HG03460 (cell line): ENCODE measurements at regions not wholly inside any gene's neighbourhood (a gene's known extent, or its start where the extent isn't known, plus 50 kb on each side); places are given as distances from the start of the nearest gene placed in this dataset.

Experiments used
- ATAC-seq: cut with Tn5 transposase; IDR thresholded peaks from one replicate; pipeline ENCODE4 v1.9.1; 2021; ENCODE audit not compliant: unreplicated experiment

DNA sequence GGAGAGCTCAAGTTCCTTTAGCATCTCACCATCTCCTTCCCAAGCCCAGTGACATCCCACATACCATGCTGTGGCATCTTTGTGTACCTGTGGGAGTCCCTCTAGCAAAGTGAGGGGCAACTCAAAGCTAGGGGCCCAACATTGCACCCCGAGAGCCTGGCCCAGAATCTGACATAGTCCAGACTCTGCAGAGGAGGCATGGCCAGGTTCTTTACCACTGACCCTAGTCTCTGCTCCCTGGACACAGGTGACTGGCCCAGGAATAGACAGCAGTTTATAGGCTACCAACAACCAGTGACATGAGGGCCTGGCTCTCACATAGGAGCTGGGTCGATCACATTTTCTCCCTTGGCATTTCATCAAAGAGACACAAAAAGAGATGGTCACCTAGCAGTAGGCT is 444.0 kb upstream of the ZMIZ1 start:
- ATAC-seq = no peak

- no peak for ATAC-seq
These were observed 442.3 kb upstream of the ZMIZ1 start for GRCh38 chr10:78626471-78626870.

DNA sequence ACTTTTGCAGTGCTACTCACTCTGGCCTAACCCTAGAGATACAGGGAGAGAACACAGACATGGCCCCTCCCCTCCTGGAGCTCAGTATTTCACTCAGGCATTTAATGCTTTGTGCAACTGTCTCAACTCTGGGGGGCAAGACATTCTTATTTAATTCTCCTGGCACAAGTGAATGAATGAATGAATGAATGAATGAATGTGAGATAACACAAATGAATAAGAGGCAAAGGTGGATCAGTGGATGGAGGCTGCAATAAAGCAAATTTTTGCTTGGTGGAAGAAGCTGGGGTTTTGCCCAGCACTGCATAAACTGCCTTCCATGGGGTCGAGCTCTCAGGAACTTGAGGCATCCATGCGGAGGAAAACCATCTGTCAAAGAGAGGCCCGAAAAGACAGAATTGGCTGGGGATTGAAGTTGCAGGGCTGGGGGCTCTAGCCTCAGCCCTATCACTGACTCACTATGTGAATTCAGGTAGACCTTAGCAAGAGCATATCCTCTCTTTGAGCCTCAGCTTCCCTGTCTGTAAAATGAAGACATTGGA is 441.4 kb upstream of the ZMIZ1 start:
- ATAC-seq = no peak

DNA sequence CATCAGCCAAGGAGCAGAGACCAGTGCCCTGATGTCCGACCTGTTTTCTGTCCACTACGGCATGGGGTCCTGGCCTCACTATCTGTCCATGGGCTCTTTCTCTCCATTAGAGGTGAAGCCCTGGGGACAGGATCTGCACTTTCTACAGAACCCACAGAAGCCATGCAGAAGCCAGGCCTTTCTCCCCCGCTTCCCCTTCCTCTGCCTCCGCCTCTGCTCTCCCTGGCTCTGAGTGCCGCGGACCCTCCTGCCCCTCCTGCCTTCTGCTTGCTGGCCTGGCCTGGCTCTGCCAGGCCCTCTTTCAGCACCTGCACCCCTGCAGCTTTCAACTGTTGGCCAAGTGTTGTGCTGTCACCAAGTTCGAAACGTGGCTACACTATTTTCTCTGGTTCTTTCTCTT is 439.8 kb upstream of the ZMIZ1 start:
- no peak for ATAC-seq

DNA sequence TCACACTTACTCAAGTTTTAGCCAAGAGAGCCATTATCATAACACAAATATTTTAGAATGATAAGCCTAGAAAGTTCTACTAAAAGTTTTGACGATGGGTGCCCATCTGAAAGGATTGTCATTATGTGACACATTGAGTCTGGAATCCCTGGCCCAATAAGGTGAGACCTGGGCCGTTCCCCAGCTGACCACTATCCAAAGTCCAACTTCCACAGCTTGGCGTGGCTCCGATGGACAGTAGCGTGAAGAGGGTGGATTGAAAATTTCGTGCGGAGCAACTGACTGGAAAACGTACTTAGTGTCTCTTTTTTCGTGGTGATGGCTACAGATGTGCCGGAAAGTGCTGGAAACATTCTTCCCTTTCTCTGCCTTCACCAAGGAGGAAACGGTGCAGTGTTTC is 439.0 kb upstream of the ZMIZ1 start:
- ATAC-seq = no peak

- no peak for ATAC-seq
These were observed 437.6 kb upstream of the ZMIZ1 start for GRCh38 chr10:78630944-78631838.

GRCh38 chr10:78634389-78634815 is 434.4 kb upstream of the ZMIZ1 start:
- ATAC-seq = no peak

DNA sequence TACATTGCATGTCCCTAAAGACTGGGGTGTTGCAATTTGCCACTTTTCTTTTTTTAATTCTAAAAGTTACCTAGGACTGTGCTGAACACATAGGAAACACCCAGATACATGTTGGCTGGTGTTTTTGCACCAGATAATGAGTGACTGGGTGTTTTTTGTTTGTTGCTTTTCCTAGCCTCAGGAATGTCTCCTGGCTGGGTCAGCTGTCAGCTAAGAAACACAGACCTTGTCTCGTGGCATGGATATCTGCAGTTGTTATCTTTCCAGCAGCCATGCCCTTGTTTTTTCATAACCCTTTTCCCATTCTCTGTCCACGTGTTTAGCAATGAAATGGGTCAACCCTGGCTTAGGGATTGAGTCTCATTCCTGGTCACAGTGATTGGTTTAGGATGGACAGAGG is 433.9 kb upstream of the ZMIZ1 start:
- ATAC-seq = no peak

GRCh38 chr10:78639629-78640028 is 429.1 kb upstream of the ZMIZ1 start:
- ATAC-seq = no peak

- no peak for ATAC-seq
These were observed 427.8 kb upstream of the ZMIZ1 start for GRCh38 chr10:78640796-78641636.

DNA sequence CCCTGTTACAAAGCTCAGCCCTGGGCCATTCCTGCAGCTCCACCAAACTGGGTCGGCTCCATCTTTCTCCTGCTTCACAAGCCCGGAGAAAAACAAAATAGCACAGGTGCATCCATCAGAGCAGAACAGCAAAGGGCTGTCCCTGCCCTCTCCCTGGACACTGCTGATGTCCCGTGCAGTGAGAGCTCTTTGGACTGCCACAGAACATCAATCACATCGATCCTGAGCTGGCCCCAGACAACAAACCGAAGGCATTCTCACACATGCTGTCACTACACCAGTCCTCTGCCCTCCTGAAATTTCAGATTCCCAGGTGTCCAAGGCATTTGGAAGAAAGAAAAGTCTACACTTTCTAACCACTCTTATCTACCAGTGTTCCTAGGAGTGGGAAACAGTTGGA is 427.1 kb upstream of the ZMIZ1 start:
- no peak for ATAC-seq

- no peak for ATAC-seq
These were observed 426.4 kb upstream of the ZMIZ1 start for GRCh38 chr10:78642269-78642816.

GRCh38 chr10:78643513-78643912 is 425.3 kb upstream of the ZMIZ1 start:
- ATAC-seq = no peak

DNA sequence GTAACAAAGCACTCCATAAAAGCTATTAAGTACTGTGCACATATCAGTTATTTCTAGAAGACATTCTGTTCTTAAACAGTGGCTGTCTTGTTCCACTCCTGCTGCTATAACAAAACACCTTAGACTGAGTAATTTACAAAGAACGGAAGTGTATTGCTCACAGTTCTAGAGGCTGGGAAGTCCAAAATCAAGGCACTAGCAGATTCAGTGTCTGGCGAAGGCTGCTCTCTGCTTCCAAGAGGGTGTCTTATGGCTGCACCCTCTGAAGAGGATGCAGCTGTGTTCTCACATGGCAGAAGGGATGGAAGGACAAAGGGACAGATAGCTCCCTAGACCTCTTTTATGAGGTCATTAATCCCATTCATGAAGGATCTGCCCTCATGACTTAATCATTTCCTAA is 424.2 kb upstream of the ZMIZ1 start:
- ATAC-seq = no peak

DNA sequence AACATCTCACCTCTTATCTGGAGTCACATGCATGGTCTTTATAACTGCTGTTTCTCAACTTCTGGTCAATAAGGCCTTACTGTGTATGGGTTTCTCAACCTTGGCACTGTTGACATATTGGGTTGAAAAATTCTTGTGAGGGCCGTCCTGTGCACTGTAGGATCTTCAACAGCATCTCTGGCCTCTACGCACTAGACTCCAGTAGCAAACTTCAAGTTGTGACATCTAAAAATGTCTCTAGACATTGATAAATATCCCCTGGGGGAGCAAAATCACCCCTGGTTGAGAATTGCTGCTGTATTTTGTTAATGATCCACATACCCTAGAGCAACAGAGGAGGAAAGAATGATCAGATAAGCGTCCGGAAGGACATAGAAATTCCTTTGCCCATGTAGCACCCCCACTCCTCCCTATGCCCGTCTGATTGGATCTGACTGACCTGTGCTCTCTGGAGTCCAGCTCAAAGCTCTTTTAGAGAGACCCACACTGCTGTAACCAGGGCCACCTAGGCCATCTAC is 423.5 kb upstream of the ZMIZ1 start:
- ATAC-seq = no peak

DNA sequence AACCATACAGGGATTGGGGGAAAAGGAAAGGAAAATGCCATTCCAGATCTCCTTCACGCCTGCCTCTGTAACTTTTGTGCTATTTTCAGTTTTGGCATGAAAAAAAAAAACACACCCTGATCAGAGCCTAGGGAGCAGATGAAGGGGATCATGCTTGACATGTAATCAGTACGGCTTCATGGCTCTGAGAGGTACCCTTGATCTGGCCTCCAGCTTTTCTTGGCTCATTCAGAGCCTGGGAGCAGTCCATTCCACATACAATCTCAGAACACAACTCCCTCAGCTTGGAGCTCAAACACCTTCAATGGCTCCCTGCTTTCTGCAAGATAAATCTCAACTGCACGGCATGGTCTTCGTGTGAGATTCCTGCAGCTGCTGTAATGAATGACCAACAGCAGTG is 422.8 kb upstream of the ZMIZ1 start:
- no peak for ATAC-seq

GRCh38 chr10:78648256-78648860 is 420.4 kb upstream of the ZMIZ1 start:
- no peak for ATAC-seq

DNA sequence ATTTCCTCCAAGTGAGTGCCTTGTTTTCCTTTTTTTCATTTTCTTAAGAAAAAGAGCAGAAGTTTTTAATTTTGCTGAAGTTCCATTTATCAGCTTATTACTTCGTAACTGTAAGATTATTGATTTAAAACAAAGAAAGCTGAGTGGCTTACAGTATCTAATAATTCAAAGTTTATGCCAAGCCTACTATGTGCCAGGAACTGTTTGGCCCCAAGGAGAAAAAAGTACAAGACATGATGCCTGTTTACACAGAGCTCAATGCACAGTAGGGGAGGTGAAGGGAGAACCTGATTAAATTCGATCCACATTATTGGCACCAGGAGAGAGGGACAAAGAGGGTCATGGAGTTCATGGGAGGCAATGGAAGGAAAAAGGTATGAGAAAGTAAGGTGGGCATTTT is 419.3 kb upstream of the ZMIZ1 start:
- ATAC-seq = no peak

- ATAC-seq = no peak
These were observed 418.6 kb upstream of the ZMIZ1 start for GRCh38 chr10:78650122-78650521.

DNA sequence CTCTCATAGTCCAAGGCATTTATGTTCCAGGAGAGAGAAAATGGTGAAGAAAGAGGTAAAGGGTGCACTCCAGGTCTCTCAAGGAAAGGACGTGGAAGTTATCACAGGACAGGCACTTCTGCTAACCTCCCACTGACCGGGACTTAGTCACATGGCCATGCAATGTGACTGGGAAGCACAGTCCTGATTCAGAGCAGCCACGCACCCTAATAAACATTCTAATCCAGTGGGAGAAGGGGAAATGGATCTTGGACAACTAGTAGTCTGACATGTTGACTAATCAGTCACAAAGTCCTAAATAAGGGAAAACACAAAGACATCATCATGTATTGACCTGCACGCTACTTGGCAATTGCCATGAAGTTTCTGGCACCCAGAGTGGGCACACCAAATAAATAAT is 417.5 kb upstream of the ZMIZ1 start:
- no peak for ATAC-seq

DNA sequence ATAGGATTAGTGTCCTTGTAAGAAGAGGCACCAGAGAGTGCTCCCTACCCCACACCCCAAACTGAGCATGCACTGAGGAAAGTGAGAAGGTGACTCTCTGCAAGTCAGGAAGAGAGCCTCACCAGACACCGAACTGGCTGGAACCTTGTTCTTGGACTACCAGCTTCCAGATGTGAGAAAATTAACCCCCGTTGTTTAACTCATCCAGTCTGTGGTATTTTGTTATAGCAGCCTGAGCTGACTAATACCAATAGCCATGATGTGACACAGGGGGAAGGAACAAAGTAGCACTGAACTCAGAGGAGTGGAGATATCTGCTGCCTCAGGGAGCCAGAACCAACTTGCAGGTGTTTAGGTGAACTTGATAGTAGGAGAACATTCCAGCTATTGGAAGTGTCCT is 415.2 kb upstream of the ZMIZ1 start:
- no peak for ATAC-seq
